NCI-H460 (cell line): ENCODE measurements at regions not wholly inside any gene's neighbourhood (a gene's known extent, or its start where the extent isn't known, plus 50 kb on each side); places are given as distances from the start of the nearest gene placed in this dataset.
A peak's percentile ranks its signal among the peaks of the same experiment; 100 is the strongest.

Experiments
- DNase-seq: peaks from one replicate; pipeline ENCODE4 v3.0.0-alpha.2; 2016; ENCODE audit warnings: low read depth; ENCODE audit errors: extremely low read depth
- small RNA-seq, 2 experiments: library from RNA; depleted of rRNA; stranded (forward); fragments of <200 nt; gene quantifications; one replicate each; pipeline ENCODE3, GENCODE V24; 2014

- no peak for DNase-seq
Measured at GRCh38 chr14:85459361-85460000, 70.5 kb upstream of the FLRT2 start.

GRCh38 chr14:85461432-85462133 lies 68.4 kb upstream of the FLRT2 start:
- DNase-seq, result no peak

- DNase-seq, result no peak
Measured at GRCh38 chr14:85463512-85463911, 66.4 kb upstream of the FLRT2 start.

- no peak for DNase-seq
Measured at GRCh38 chr14:85464135-85464895, 65.6 kb upstream of the FLRT2 start.

- no peak for DNase-seq
Measured at GRCh38 chr14:85466678-85467077, 63.3 kb upstream of the FLRT2 start.

GRCh38 chr14:85468816-85469215 lies 61.1 kb upstream of the FLRT2 start:
- DNase-seq, result no peak

GRCh38 chr14:85471156-85471555 lies 58.8 kb upstream of the FLRT2 start:
- no peak for DNase-seq

GRCh38 chr14:85471744-85472143 lies 58.2 kb upstream of the FLRT2 start:
- DNase-seq, result peak; percentile 68

- no peak for DNase-seq
Measured at GRCh38 chr14:85474431-85474830, 55.5 kb upstream of the FLRT2 start.

- DNase-seq, result no peak
Measured at GRCh38 chr14:85475113-85475512, 54.8 kb upstream of the FLRT2 start.

- DNase-seq, result no peak
Measured at GRCh38 chr14:85479306-85479705, 50.6 kb upstream of the FLRT2 start.

GRCh38 chr14:85479771-85480170 lies 50.2 kb upstream of the FLRT2 start:
- no peak for DNase-seq

Small RNA genes lying in the stretch of these regions (small RNA-seq; reads per million reads assigned to genes)
- 0 reads per million in 2 experiments for gene AL161713.1
- 0 reads per million in 2 experiments for gene AL163642.1
- 0 reads per million in 2 experiments for gene RF00017
- gene RNU6-976P, result 0 reads per million in 2 experiments
- gene RNU6ATAC28P, result 0.02 to 0.12 reads per million in 2 experiments
- gene RNU7-51P, result 0 to 0.06 reads per million in 2 experiments
